Astrocyte (in vitro differentiated cells and primary cell): ENCODE measurements at regions not wholly inside any gene's neighbourhood (a gene's known extent, or its start where the extent isn't known, plus 50 kb on each side); places are given as distances from the start of the nearest gene placed in this dataset.

Experiments
- DNase-seq: peaks from one replicate; pipeline ENCODE4 v3.0.0-alpha.2; 2010; ENCODE audit warnings: low read depth
- FAIRE-seq: peaks from 2 replicates; lab custom pipeline; 2011; peaks lifted over from hg19 to GRCh38; lab: Jason Lieb, UNC
- H2AFZ ChIP-seq: 2 replicates; pipeline ENCODE4 v1.6.0; 2012; ENCODE audit warnings: low read depth, low read length, inconsistent platforms
- H3K27ac ChIP-seq: 2 replicates; pipeline ENCODE4 v1.5.1; 2011; ENCODE audit warnings: low read depth, low read length, inconsistent platforms
- H3K27me3 ChIP-seq: 2 replicates; pipeline ENCODE4 v1.6.0; 2011; ENCODE audit warnings: low read length, inconsistent platforms; ENCODE audit not compliant: insufficient read depth
- H3K36me3 ChIP-seq: 2 replicates; pipeline ENCODE4 v1.5.1; 2011; ENCODE audit warnings: low read length, inconsistent platforms; ENCODE audit not compliant: insufficient read depth
- H3K4me1 ChIP-seq: 2 replicates; pipeline ENCODE4 v1.5.1; 2011; ENCODE audit warnings: low read length, inconsistent platforms; ENCODE audit not compliant: insufficient read depth
- H3K4me2 ChIP-seq: 2 replicates; pipeline ENCODE4 v1.6.0; 2012; ENCODE audit warnings: low read length, inconsistent platforms
- H3K4me3 ChIP-seq: 2 replicates; pipeline ENCODE4 v1.5.1; 2011; ENCODE audit warnings: low read depth, mild to moderate bottlenecking, low read length, inconsistent platforms; ENCODE audit not compliant: insufficient read depth
- H3K79me2 ChIP-seq: 2 replicates; pipeline ENCODE4 v1.6.0; 2012; ENCODE audit warnings: mild to moderate bottlenecking, low read length, inconsistent platforms; ENCODE audit not compliant: insufficient read depth
- H3K9ac ChIP-seq: 2 replicates; pipeline ENCODE4 v1.6.0; 2012; ENCODE audit warnings: mild to moderate bottlenecking, low read length, inconsistent platforms
- H3K9me3 ChIP-seq: 2 replicates; pipeline ENCODE4 v1.5.1; 2012; ENCODE audit warnings: low read depth, mild to moderate bottlenecking, low read length, inconsistent platforms; ENCODE audit not compliant: insufficient read depth
- H4K20me1 ChIP-seq: 2 replicates; pipeline ENCODE4 v1.6.0; 2012; ENCODE audit warnings: low read length, inconsistent platforms; ENCODE audit not compliant: insufficient read depth
- H3K27ac Mint-ChIP-seq: one replicate; pipeline ENCODE4 v1.8.0; 2021; ENCODE audit warnings: mild to moderate bottlenecking, mixed read lengths; ENCODE audit not compliant: unreplicated experiment
- H3K27me3 Mint-ChIP-seq: one replicate; pipeline ENCODE4 v1.8.0; 2021; ENCODE audit warnings: low read depth, mixed read lengths; ENCODE audit not compliant: unreplicated experiment
- H3K36me3 Mint-ChIP-seq: one replicate; pipeline ENCODE4 v1.8.0; 2021; ENCODE audit warnings: low read depth, mixed read lengths; ENCODE audit not compliant: unreplicated experiment
- H3K4me1 Mint-ChIP-seq: one replicate; pipeline ENCODE4 v1.8.0; 2021; ENCODE audit warnings: low read depth, mixed read lengths; ENCODE audit not compliant: unreplicated experiment
- H3K4me3 Mint-ChIP-seq: one replicate; pipeline ENCODE4 v1.8.0; 2021; ENCODE audit warnings: mild to moderate bottlenecking, moderate library complexity, mixed read lengths; ENCODE audit not compliant: unreplicated experiment
- H3K9me3 Mint-ChIP-seq: one replicate; pipeline ENCODE4 v1.8.0; 2021; ENCODE audit warnings: mild to moderate bottlenecking, mixed read lengths; ENCODE audit not compliant: unreplicated experiment
- CTCF ChIP-seq: IDR thresholded peaks from 2 replicates; pipeline ENCODE4 v1.5.1; 2011; ENCODE audit warnings: low read depth, mild to moderate bottlenecking, inconsistent platforms, low read length, moderate library complexity; ENCODE audit not compliant: insufficient read depth
- EZH2 ChIP-seq: IDR thresholded peaks from 2 replicates; pipeline ENCODE4 v1.6.1; 2012; ENCODE audit warnings: mild to moderate bottlenecking, low read length, inconsistent platforms; ENCODE audit not compliant: insufficient read depth

DNA sequence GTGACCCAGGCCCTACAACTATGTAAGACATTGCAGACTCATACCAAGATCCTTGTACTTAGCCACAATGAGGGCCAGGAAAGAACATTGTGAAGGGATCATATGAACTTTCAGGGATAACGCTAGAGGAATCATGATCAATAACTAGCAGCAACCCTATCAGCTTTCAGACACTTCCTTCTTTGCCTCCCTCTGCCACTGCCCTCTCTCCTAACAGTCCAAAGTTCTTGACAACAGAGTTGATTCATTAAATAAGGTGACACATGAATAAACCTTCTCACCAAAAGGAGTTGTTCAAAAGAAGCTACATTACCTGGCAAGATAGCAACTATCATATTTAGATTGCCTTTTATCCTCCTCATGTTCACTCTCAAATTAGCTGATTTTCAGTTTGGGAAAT lies 272.2 kb upstream of the DACH1 start:
- FAIRE-seq, result no peak
- Mint-ChIP-seq H3K27ac (no peak overlapping the region), H3K4me1 (peaks cover 20% of the 10 kb centered on the region), H3K4me3 (no peak overlapping the region), H3K36me3 (no peaks in the 10 kb centered on the region), H3K27me3 (no peaks in the 10 kb centered on the region), H3K9me3 (no peaks in the 10 kb centered on the region)
- no peak overlapping the region for H3K27ac ChIP-seq
- H3K4me3 ChIP-seq, result no peak overlapping the region
- no peaks in the 10 kb centered on the region for H3K4me1 ChIP-seq
- H3K4me2 ChIP-seq, result no peak overlapping the region
- H4K20me1 ChIP-seq, result no peaks in the 10 kb centered on the region
- TF ChIP-seq CTCF, result no peak
- TF ChIP-seq EZH2, result no peak
- H2AFZ ChIP-seq, result no peak overlapping the region
- no peaks in the 10 kb centered on the region for H3K9me3 ChIP-seq
- no peaks in the 10 kb centered on the region for H3K36me3 ChIP-seq
- H3K27me3 ChIP-seq, result no peaks in the 10 kb centered on the region
- no peak overlapping the region for H3K9ac ChIP-seq
- DNase-seq, result no peak
- no peaks in the 10 kb centered on the region for H3K79me2 ChIP-seq

DNA sequence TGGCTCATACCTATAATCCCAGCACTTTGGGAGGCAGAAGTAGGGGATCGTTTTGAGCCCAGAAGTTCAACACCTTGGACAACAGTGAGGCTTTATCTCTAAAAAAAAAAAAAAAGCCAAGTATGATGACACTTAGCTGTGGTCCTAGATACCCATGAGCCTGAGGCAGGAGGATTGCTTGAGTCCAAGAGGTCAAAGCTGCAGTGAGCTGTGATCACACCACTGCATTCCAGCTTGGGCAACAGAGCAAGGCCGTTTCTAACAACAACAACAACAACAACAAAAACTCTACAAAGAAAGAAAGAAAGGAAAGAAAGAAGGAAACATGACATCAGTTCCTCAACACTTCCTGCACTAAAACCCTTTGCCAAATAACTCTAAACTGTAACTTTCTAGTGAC lies 265.1 kb upstream of the DACH1 start:
- no peak for DNase-seq
- H3K27me3 ChIP-seq, result no peaks in the 10 kb centered on the region
- H3K9me3 ChIP-seq, result no peaks in the 10 kb centered on the region
- H3K27me3 Mint-ChIP-seq, result no peaks in the 10 kb centered on the region
- no peak overlapping the region for H3K27ac ChIP-seq
- no peak overlapping the region for H3K27ac Mint-ChIP-seq
- H3K4me1 Mint-ChIP-seq, result peaks cover 8% of the 10 kb centered on the region
- no peaks in the 10 kb centered on the region for H3K36me3 Mint-ChIP-seq
- TF ChIP-seq CTCF, result no peak
- no peak for TF ChIP-seq EZH2
- no peaks in the 10 kb centered on the region for H3K36me3 ChIP-seq
- FAIRE-seq, result no peak
- H3K4me2 ChIP-seq, result no peak overlapping the region
- no peaks in the 10 kb centered on the region for H4K20me1 ChIP-seq
- H3K4me3 Mint-ChIP-seq, result no peak overlapping the region
- H3K4me1 ChIP-seq, result peaks cover 2% of the 10 kb centered on the region
- no peaks in the 10 kb centered on the region for H3K79me2 ChIP-seq
- H3K4me3 ChIP-seq, result no peak overlapping the region
- no peaks in the 10 kb centered on the region for H3K9me3 Mint-ChIP-seq
- no peak overlapping the region for H3K9ac ChIP-seq
- H2AFZ ChIP-seq, result no peak overlapping the region

DNA sequence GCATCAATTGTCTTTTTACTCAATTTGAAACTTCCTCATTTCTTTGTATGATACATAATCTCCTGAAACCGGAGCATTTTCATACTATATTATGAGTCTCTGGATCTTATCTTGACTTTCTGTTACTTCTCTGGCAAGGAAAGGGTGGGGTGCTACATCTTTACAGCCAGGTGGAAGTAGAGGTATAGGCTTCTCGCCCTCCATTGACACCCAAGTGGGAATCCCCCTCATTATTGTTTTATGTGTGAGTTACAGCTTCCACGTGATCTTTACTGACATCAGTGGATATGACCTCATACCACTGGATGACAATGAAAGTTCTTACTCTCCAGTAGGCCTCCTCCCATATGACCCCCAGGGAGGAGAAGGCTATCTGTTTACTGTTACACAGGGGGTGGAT lies 262.1 kb upstream of the DACH1 start:
- H3K27me3 Mint-ChIP-seq, result no peaks in the 10 kb centered on the region
- no peak overlapping the region for H3K27ac Mint-ChIP-seq
- H3K9me3 Mint-ChIP-seq, result no peaks in the 10 kb centered on the region
- Histone ChIP-seq H2AFZ (no peak overlapping the region), H3K9me3 (no peaks in the 10 kb centered on the region), H3K36me3 (no peaks in the 10 kb centered on the region), H3K27me3 (no peaks in the 10 kb centered on the region), H3K27ac (no peak overlapping the region), H3K4me3 (no peak overlapping the region), H3K4me1 (peaks cover 16% of the 10 kb centered on the region), H4K20me1 (no peaks in the 10 kb centered on the region), H3K79me2 (no peaks in the 10 kb centered on the region), H3K9ac (no peak overlapping the region), H3K4me2 (no peak overlapping the region)
- H3K36me3 Mint-ChIP-seq, result no peaks in the 10 kb centered on the region
- FAIRE-seq, result no peak
- no peak for DNase-seq
- H3K4me3 Mint-ChIP-seq, result no peak overlapping the region
- H3K4me1 Mint-ChIP-seq, result peaks cover 16% of the 10 kb centered on the region
- TF ChIP-seq EZH2, result no peak
- no peak for TF ChIP-seq CTCF
